ENCODE measurements at regions not wholly inside any gene's neighbourhood (a gene's known extent, or its start where the extent isn't known, plus 50 kb on each side); places are given as distances from the start of the nearest gene placed in this dataset.

GRCh38 chr2:12424219-12424618 is 292.5 kb upstream of the TRIB2 start:
- DNase-seq (ENCODE audit: insufficient read length, low spot score), result no peak

GRCh38 chr2:12424809-12425208 is 291.9 kb upstream of the TRIB2 start:
- no peak for FAIRE-seq

More at GRCh38 chr2:12424219-12424618, 292.5 kb upstream of the TRIB2 start:
- no peak for FAIRE-seq

GRCh38 chr2:12428324-12428723 is 288.4 kb upstream of the TRIB2 start:
- FAIRE-seq (no peak), DNase-seq (ENCODE audit: insufficient read length, low spot score) (no peak)

More at GRCh38 chr2:12424809-12425208, 291.9 kb upstream of the TRIB2 start:
- DNase-seq (ENCODE audit: insufficient read length, low spot score), result no peak

- DNase-seq (ENCODE audit: insufficient read length, low spot score) (no peak), FAIRE-seq (no peak)
Measured at GRCh38 chr2:12428786-12429185, 287.9 kb upstream of the TRIB2 start.

- no peak for DNase-seq (ENCODE audit: insufficient read length, low spot score)
- FAIRE-seq, result no peak
Measured at GRCh38 chr2:12429779-12430406, 286.8 kb upstream of the TRIB2 start.

- FAIRE-seq (no peak), DNase-seq (ENCODE audit: insufficient read length, low spot score) (no peak)
Measured at GRCh38 chr2:12430407-12431133, 286.2 kb upstream of the TRIB2 start.

GRCh38 chr2:12432985-12433625 is 283.6 kb upstream of the TRIB2 start:
- FAIRE-seq (no peak), DNase-seq (ENCODE audit: insufficient read length, low spot score) (no peak)

- no peak for FAIRE-seq
- no peak for DNase-seq (ENCODE audit: insufficient read length, low spot score)
Measured at GRCh38 chr2:12433626-12433990, 283.1 kb upstream of the TRIB2 start.

GRCh38 chr2:12434630-12435098 is 282.1 kb upstream of the TRIB2 start:
- FAIRE-seq (no peak), DNase-seq (ENCODE audit: insufficient read length, low spot score) (no peak)

GRCh38 chr2:12435430-12436222 is 281.1 kb upstream of the TRIB2 start:
- DNase-seq (ENCODE audit: insufficient read length, low spot score) (no peak), FAIRE-seq (no peak)

- no peak for FAIRE-seq
- no peak for DNase-seq (ENCODE audit: insufficient read length, low spot score)
Measured at GRCh38 chr2:12436483-12436882, 280.3 kb upstream of the TRIB2 start.

GRCh38 chr2:12436935-12437561 is 279.7 kb upstream of the TRIB2 start:
- DNase-seq (ENCODE audit: insufficient read length, low spot score) (no peak), FAIRE-seq (peak; percentile 48)

GRCh38 chr2:12440731-12441130 is 276.0 kb upstream of the TRIB2 start:
- DNase-seq (ENCODE audit: insufficient read length, low spot score), result no peak
- FAIRE-seq, result no peak

- no peak for FAIRE-seq
Measured at GRCh38 chr2:12441750-12442475, 274.8 kb upstream of the TRIB2 start.

GRCh38 chr2:12442476-12442847 is 274.3 kb upstream of the TRIB2 start:
- DNase-seq (ENCODE audit: insufficient read length, low spot score) (no peak), FAIRE-seq (no peak)

More at GRCh38 chr2:12441750-12442475, 274.8 kb upstream of the TRIB2 start:
- DNase-seq (ENCODE audit: insufficient read length, low spot score), result no peak

GRCh38 chr2:12448846-12449505 is 267.8 kb upstream of the TRIB2 start:
- no peak for DNase-seq (ENCODE audit: insufficient read length, low spot score)
- no peak for FAIRE-seq

GRCh38 chr2:12451726-12452125 is 265.0 kb upstream of the TRIB2 start:
- no peak for FAIRE-seq
- DNase-seq (ENCODE audit: insufficient read length, low spot score), result no peak

- DNase-seq (ENCODE audit: insufficient read length, low spot score), result no peak
Measured at GRCh38 chr2:12452185-12452584, 264.6 kb upstream of the TRIB2 start.

GRCh38 chr2:12453731-12454130 is 263.0 kb upstream of the TRIB2 start:
- FAIRE-seq, result no peak
- DNase-seq (ENCODE audit: insufficient read length, low spot score), result no peak

More at GRCh38 chr2:12452185-12452584, 264.6 kb upstream of the TRIB2 start:
- FAIRE-seq, result no peak
